ENCODE measurements at regions not wholly inside any gene's neighbourhood (a gene's known extent, or its start where the extent isn't known, plus 50 kb on each side); places are given as distances from the start of the nearest gene placed in this dataset.

DNA sequence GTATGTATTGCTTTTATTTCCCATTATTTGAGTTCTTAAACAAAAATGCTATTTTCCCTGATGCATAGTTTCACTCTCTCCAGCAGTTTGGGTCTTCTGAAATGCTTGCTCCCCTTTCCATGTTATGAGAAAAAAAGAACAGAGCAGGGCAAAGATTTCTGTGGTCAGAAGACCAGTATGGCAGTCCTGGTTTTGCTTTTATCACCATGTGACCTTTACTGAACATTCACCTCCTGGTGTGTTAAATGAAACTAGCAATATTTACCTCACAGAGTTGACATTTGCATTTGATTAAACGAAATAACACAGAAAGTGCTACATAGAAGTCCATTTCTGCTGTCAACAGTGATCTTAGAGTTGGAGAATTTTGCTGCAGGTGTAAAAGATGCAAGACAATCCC, 141.0 kb upstream of the G2E3 start:
- no peak overlapping the region for H3K9ac ChIP-seq (ENCODE audit: low read length)
- TF ChIP-seq EZH2 (IDR thresholded peaks at IDR 0.05; ENCODE audit: insufficient read depth, low read length) (no peak), CTCF (IDR thresholded peaks at IDR 0.05; ENCODE audit: insufficient read depth, low read depth, low read length) (no peak)
- no peaks in the 10 kb centered on the region for H3K9me3 Mint-ChIP-seq (ENCODE audit: unreplicated experiment)
- H3K36me3 ChIP-seq (ENCODE audit: insufficient read depth, low read length), result no peaks in the 10 kb centered on the region
- H3K27me3 Mint-ChIP-seq (ENCODE audit: low read depth, unreplicated experiment), result peaks cover 15% of the 10 kb centered on the region
- DNase-seq (ENCODE audit: low read depth) (no peak), FAIRE-seq (no peak)
- no peaks in the 10 kb centered on the region for H3K4me1 Mint-ChIP-seq (ENCODE audit: low read depth, unreplicated experiment)
- no peaks in the 10 kb centered on the region for H3K9me3 ChIP-seq (ENCODE audit: insufficient read depth, low read depth, low read length)
- no peaks in the 10 kb centered on the region for H3K79me2 ChIP-seq (ENCODE audit: insufficient read depth, low read length)
- H3K4me2 ChIP-seq (ENCODE audit: low read length), result no peak overlapping the region
- H3K36me3 Mint-ChIP-seq (ENCODE audit: low read depth, unreplicated experiment), result no peaks in the 10 kb centered on the region
- H4K20me1 ChIP-seq (ENCODE audit: insufficient read depth, low read length), result no peaks in the 10 kb centered on the region
- no peaks in the 10 kb centered on the region for H3K4me1 ChIP-seq (ENCODE audit: insufficient read depth, low read length)
- H2AFZ ChIP-seq (ENCODE audit: low read depth, low read length), result no peak overlapping the region
- H3K4me3 Mint-ChIP-seq (ENCODE audit: unreplicated experiment), result no peak overlapping the region
- no peak overlapping the region for H3K27ac Mint-ChIP-seq (ENCODE audit: unreplicated experiment)
- H3K27ac ChIP-seq (ENCODE audit: low read depth, low read length), result no peak overlapping the region
- no peak overlapping the region for H3K4me3 ChIP-seq (ENCODE audit: insufficient read depth, low read depth, low read length)
- no peaks in the 10 kb centered on the region for H3K27me3 ChIP-seq (ENCODE audit: insufficient read depth, low read length)

DNA sequence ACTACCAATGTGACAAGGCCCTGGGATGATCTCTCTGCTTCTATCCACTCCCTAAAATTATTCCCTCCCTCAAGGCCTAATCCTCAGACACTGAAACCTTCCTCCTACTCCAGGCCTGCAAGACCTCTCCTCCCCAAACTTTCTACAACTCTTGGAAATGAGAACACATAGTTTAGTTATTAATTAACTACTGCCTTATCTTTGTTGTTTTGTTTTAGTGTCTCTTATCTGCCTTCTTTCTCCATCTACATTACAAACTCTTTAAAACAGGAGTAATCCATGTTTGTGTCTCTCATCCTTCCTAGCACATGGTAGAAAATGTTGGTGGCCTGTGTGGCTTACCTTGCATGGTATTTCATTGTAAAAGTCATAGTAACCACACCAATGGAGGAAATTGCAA, 139.9 kb upstream of the G2E3 start:
- FAIRE-seq, result no peak
- H3K36me3 ChIP-seq (ENCODE audit: insufficient read depth, low read length), result no peaks in the 10 kb centered on the region
- no peaks in the 10 kb centered on the region for H3K27me3 ChIP-seq (ENCODE audit: insufficient read depth, low read length)
- no peaks in the 10 kb centered on the region for H3K79me2 ChIP-seq (ENCODE audit: insufficient read depth, low read length)
- Mint-ChIP-seq H3K4me1 (ENCODE audit: low read depth, unreplicated experiment) (no peaks in the 10 kb centered on the region), H3K27ac (ENCODE audit: unreplicated experiment) (no peak overlapping the region), H3K4me3 (ENCODE audit: unreplicated experiment) (no peak overlapping the region), H3K9me3 (ENCODE audit: unreplicated experiment) (no peaks in the 10 kb centered on the region), H3K36me3 (ENCODE audit: low read depth, unreplicated experiment) (no peaks in the 10 kb centered on the region), H3K27me3 (ENCODE audit: low read depth, unreplicated experiment) (peaks cover 20% of the 10 kb centered on the region)
- TF ChIP-seq EZH2 (IDR thresholded peaks at IDR 0.05; ENCODE audit: insufficient read depth, low read length) (no peak), CTCF (IDR thresholded peaks at IDR 0.05; ENCODE audit: insufficient read depth, low read depth, low read length) (no peak)
- no peaks in the 10 kb centered on the region for H3K4me1 ChIP-seq (ENCODE audit: insufficient read depth, low read length)
- H4K20me1 ChIP-seq (ENCODE audit: insufficient read depth, low read length), result no peaks in the 10 kb centered on the region
- H2AFZ ChIP-seq (ENCODE audit: low read depth, low read length), result no peak overlapping the region
- H3K9me3 ChIP-seq (ENCODE audit: insufficient read depth, low read depth, low read length), result no peaks in the 10 kb centered on the region
- H3K27ac ChIP-seq (ENCODE audit: low read depth, low read length), result no peak overlapping the region
- H3K4me3 ChIP-seq (ENCODE audit: insufficient read depth, low read depth, low read length), result no peak overlapping the region
- no peak overlapping the region for H3K4me2 ChIP-seq (ENCODE audit: low read length)
- no peak for DNase-seq (ENCODE audit: low read depth)
- H3K9ac ChIP-seq (ENCODE audit: low read length), result no peak overlapping the region

DNA sequence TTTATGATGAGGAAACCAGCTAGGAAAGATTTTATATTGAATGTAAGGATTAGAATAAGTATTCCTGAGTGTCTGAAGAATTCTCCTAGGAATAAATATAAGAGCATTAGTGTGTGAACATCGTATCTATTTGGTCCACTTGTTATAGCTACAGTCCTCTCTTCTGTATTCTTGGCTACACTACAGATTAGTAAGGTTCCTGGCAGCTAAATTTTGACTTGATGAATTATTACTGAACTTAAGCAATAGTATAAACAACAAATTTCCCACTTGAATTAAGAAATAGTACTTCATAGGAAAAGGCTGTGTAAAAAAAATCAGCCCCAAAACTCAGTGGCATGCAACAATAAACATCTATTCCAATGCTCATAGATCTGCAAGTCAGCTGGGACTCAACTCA, 138.4 kb upstream of the G2E3 start:
- no peaks in the 10 kb centered on the region for H3K9me3 Mint-ChIP-seq (ENCODE audit: unreplicated experiment)
- no peaks in the 10 kb centered on the region for H3K36me3 Mint-ChIP-seq (ENCODE audit: low read depth, unreplicated experiment)
- no peaks in the 10 kb centered on the region for H3K27me3 ChIP-seq (ENCODE audit: insufficient read depth, low read length)
- H3K79me2 ChIP-seq (ENCODE audit: insufficient read depth, low read length), result no peaks in the 10 kb centered on the region
- no peak overlapping the region for H3K4me3 ChIP-seq (ENCODE audit: insufficient read depth, low read depth, low read length)
- H4K20me1 ChIP-seq (ENCODE audit: insufficient read depth, low read length), result no peaks in the 10 kb centered on the region
- H3K27ac ChIP-seq (ENCODE audit: low read depth, low read length), result no peak overlapping the region
- H3K9ac ChIP-seq (ENCODE audit: low read length), result no peak overlapping the region
- no peaks in the 10 kb centered on the region for H3K9me3 ChIP-seq (ENCODE audit: insufficient read depth, low read depth, low read length)
- no peaks in the 10 kb centered on the region for H3K4me1 Mint-ChIP-seq (ENCODE audit: low read depth, unreplicated experiment)
- FAIRE-seq, result no peak
- TF ChIP-seq EZH2 (IDR thresholded peaks at IDR 0.05; ENCODE audit: insufficient read depth, low read length), result no peak
- TF ChIP-seq CTCF (IDR thresholded peaks at IDR 0.05; ENCODE audit: insufficient read depth, low read depth, low read length), result no peak
- H3K36me3 ChIP-seq (ENCODE audit: insufficient read depth, low read length), result no peaks in the 10 kb centered on the region
- peaks cover 22% of the 10 kb centered on the region for H3K27me3 Mint-ChIP-seq (ENCODE audit: low read depth, unreplicated experiment)
- H3K4me1 ChIP-seq (ENCODE audit: insufficient read depth, low read length), result no peaks in the 10 kb centered on the region
- no peak overlapping the region for H3K27ac Mint-ChIP-seq (ENCODE audit: unreplicated experiment)
- no peak overlapping the region for H3K4me2 ChIP-seq (ENCODE audit: low read length)
- no peak overlapping the region for H2AFZ ChIP-seq (ENCODE audit: low read depth, low read length)
- DNase-seq (ENCODE audit: low read depth), result no peak
- H3K4me3 Mint-ChIP-seq (ENCODE audit: unreplicated experiment), result no peak overlapping the region

Data from astrocyte (in vitro differentiated cells and primary cell).